ENCODE measurements at regions not wholly inside any gene's neighbourhood (a gene's known extent, or its start where the extent isn't known, plus 50 kb on each side); places are given as distances from the start of the nearest gene placed in this dataset.

- TF ChIP-seq ZNF462 (CRISPR knock-in tag; IDR thresholded peaks at IDR 0.05): no peak
- TF ChIP-seq CTCF (conservative IDR thresholded peaks at IDR 0.05; ENCODE audit: low read depth in 2 of 2): no peak
- TF ChIP-seq ZNF114 (CRISPR knock-in tag; IDR thresholded peaks at IDR 0.05): no peak
- TF ChIP-seq REST (IDR thresholded peaks at IDR 0.05; ENCODE audit: unreplicated experiment): no peak
- no peak for TF ChIP-seq CREB1 (CRISPR knock-in tag; IDR thresholded peaks at IDR 0.05; ENCODE audit: low read depth)
- TF ChIP-seq STAT1 (IDR thresholded peaks at IDR 0.05; ENCODE audit: unreplicated experiment): no peak
These were observed 95.4 kb upstream of the CEP85L start (continued) for GRCh38 chr6:118746825-118747174.
